ENCODE measurements at regions not wholly inside any gene's neighbourhood (a gene's known extent, or its start where the extent isn't known, plus 50 kb on each side); places are given as distances from the start of the nearest gene placed in this dataset.
"Not testable (repeated sequence)": the region's sequence is repeated elsewhere in the genome, so short reads cannot be mapped to it uniquely, and the experiment has no call there.

- no peak for FAIRE-seq
- no peak for DNase-seq
- H3K9me3 ChIP-seq (ENCODE audit: control insufficient read depth in 2 of 3, insufficient read depth in 1 of 3, low read length in 3 of 3), result no peaks in the 10 kb centered on the region
Observed at GRCh38 chr10:38600146-38600545, 506.0 kb downstream of the ZNF37A start.

GRCh38 chr10:38600696-38601095 lies 506.6 kb downstream of the ZNF37A start:
- TF ChIP-seq CTCF (IDR thresholded peaks at IDR 0.05; ENCODE audit: borderline replicate concordance, extremely low read depth, insufficient read depth), result no peak

More at GRCh38 chr10:38600146-38600545, 506.0 kb downstream of the ZNF37A start:
- Histone ChIP-seq H3K9ac (ENCODE audit: low read length in 3 of 3) (no peak overlapping the region), H3K36me3 (ENCODE audit: control insufficient read depth in 2 of 3, insufficient read depth in 3 of 3, low read length in 3 of 3) (no peaks in the 10 kb centered on the region), H3K4me3 (ENCODE audit: low read length in 3 of 3) (no peak overlapping the region), H3K27me3 (ENCODE audit: control insufficient read depth, insufficient read depth, low read length) (no peaks in the 10 kb centered on the region), H3K4me1 (ENCODE audit: control insufficient read depth in 2 of 3, insufficient read depth in 2 of 3, low read depth in 1 of 3, low read length in 3 of 3) (no peaks in the 10 kb centered on the region), H3K27ac (ENCODE audit: low read depth in 2 of 2, low read length in 2 of 2) (no peak overlapping the region)
- TF ChIP-seq CTCF (IDR thresholded peaks at IDR 0.05; ENCODE audit: borderline replicate concordance, extremely low read depth, insufficient read depth), result no peak
- intact Hi-C loops (cut with DNase I), result no loop called here

GRCh38 chr10:38603681-38604080 lies 509.5 kb downstream of the ZNF37A start:
- FAIRE-seq; H3K4me3 ChIP-seq (ENCODE audit: low read length in 3 of 3); intact Hi-C loops (cut with DNase I); H3K27me3 ChIP-seq (ENCODE audit: control insufficient read depth, insufficient read depth, low read length); H3K9ac ChIP-seq (ENCODE audit: low read length in 3 of 3); H3K9me3 ChIP-seq (ENCODE audit: control insufficient read depth in 2 of 3, insufficient read depth in 1 of 3, low read length in 3 of 3); DNase-seq; H3K4me1 ChIP-seq (ENCODE audit: control insufficient read depth in 2 of 3, insufficient read depth in 2 of 3, low read depth in 1 of 3, low read length in 3 of 3); H3K36me3 ChIP-seq (ENCODE audit: control insufficient read depth in 2 of 3, insufficient read depth in 3 of 3, low read length in 3 of 3); H3K27ac ChIP-seq (ENCODE audit: low read depth in 2 of 2, low read length in 2 of 2): not testable (repeated sequence)

More at GRCh38 chr10:38600696-38601095, 506.6 kb downstream of the ZNF37A start:
- Histone ChIP-seq H3K4me1 (ENCODE audit: control insufficient read depth in 2 of 3, insufficient read depth in 2 of 3, low read depth in 1 of 3, low read length in 3 of 3) (no peaks in the 10 kb centered on the region), H3K27ac (ENCODE audit: low read depth in 2 of 2, low read length in 2 of 2) (no peak overlapping the region), H3K9me3 (ENCODE audit: control insufficient read depth in 2 of 3, insufficient read depth in 1 of 3, low read length in 3 of 3) (no peaks in the 10 kb centered on the region), H3K9ac (ENCODE audit: low read length in 3 of 3) (no peak overlapping the region), H3K36me3 (ENCODE audit: control insufficient read depth in 2 of 3, insufficient read depth in 3 of 3, low read length in 3 of 3) (no peaks in the 10 kb centered on the region), H3K27me3 (ENCODE audit: control insufficient read depth, insufficient read depth, low read length) (no peaks in the 10 kb centered on the region), H3K4me3 (ENCODE audit: low read length in 3 of 3) (no peak overlapping the region)
- FAIRE-seq, result no peak
- intact Hi-C loops (cut with DNase I), result no loop called here
- DNase-seq, result no peak

GRCh38 chr10:38604477-38604876 lies 510.3 kb downstream of the ZNF37A start:
- H3K36me3 ChIP-seq (ENCODE audit: control insufficient read depth in 2 of 3, insufficient read depth in 3 of 3, low read length in 3 of 3); H3K9me3 ChIP-seq (ENCODE audit: control insufficient read depth in 2 of 3, insufficient read depth in 1 of 3, low read length in 3 of 3); H3K27ac ChIP-seq (ENCODE audit: low read depth in 2 of 2, low read length in 2 of 2); DNase-seq; H3K4me1 ChIP-seq (ENCODE audit: control insufficient read depth in 2 of 3, insufficient read depth in 2 of 3, low read depth in 1 of 3, low read length in 3 of 3); H3K27me3 ChIP-seq (ENCODE audit: control insufficient read depth, insufficient read depth, low read length); intact Hi-C loops (cut with DNase I); H3K9ac ChIP-seq (ENCODE audit: low read length in 3 of 3); FAIRE-seq; H3K4me3 ChIP-seq (ENCODE audit: low read length in 3 of 3): not testable (repeated sequence)
